WTC11 (cell line): ENCODE measurements at regions not wholly inside any gene's neighbourhood (a gene's known extent, or its start where the extent isn't known, plus 50 kb on each side); places are given as distances from the start of the nearest gene placed in this dataset.

ENCODE experiments used
- ATAC-seq: fragments of 200-7000 bp; cut with Tn5 transposase; 2 replicates; pipeline ENCODE4 v1.10.0; 2021; ENCODE audit warnings: mild to moderate bottlenecking, moderate library complexity
- CTCF ChIA-PET: fragments of 300-600 bp; sonication (Branson Sonifier 250); formaldehyde crosslinking; loops from one replicate; lab custom pipeline; 2021; ENCODE audit warnings: antibody characterized with exemption; lab: Charles Lee
- POLR2A ChIA-PET: fragments of 350-600 bp; sonication (Branson Sonifier 250); formaldehyde crosslinking; loops from one replicate; lab custom pipeline; 2021; ENCODE audit warnings: antibody characterized with exemption; lab: Charles Lee
- DNase-seq: peaks from one replicate; pipeline ENCODE4 v3.0.0; 2021; ENCODE audit warnings: low spot score
- H3K27ac Mint-ChIP-seq: 2 replicates; pipeline ENCODE4 v1.8.0; 2021; ENCODE audit warnings: mixed read lengths
- H3K27me3 Mint-ChIP-seq: 2 replicates; pipeline ENCODE4 v1.8.0; 2021; ENCODE audit warnings: low read depth, mild to moderate bottlenecking, moderate library complexity, mixed read lengths
- H3K36me3 Mint-ChIP-seq: 2 replicates; pipeline ENCODE4 v1.8.0; 2021; ENCODE audit warnings: mixed read lengths
- H3K4me1 Mint-ChIP-seq: 2 replicates; pipeline ENCODE4 v1.8.0; 2022; ENCODE audit warnings: mixed read lengths
- H3K4me3 Mint-ChIP-seq: 2 replicates; pipeline ENCODE4 v1.8.0; 2021; ENCODE audit warnings: mild to moderate bottlenecking, moderate library complexity, mixed read lengths
- H3K9me3 Mint-ChIP-seq: 2 replicates; pipeline ENCODE4 v1.8.0; 2021; ENCODE audit warnings: mixed read lengths
- ARID4B ChIP-seq: sonication (generic); formaldehyde crosslinking; IDR thresholded peaks from 2 replicates; pipeline ENCODE4 v1.8.0; 2023; ENCODE audit warnings: missing genetic modification reagents, mild to moderate bottlenecking, borderline replicate concordance
- CTCF ChIP-seq: fragments of 200-600 bp; IDR thresholded peaks from 2 replicates; pipeline ENCODE4 v1.8.0; 2022; ENCODE audit warnings: antibody characterized with exemption
- E2F4 ChIP-seq: sonication (generic); formaldehyde crosslinking; IDR thresholded peaks from 2 replicates; pipeline ENCODE4 v1.8.1; 2022; ENCODE audit warnings: low read depth, mild to moderate bottlenecking, moderate library complexity, missing genetic modification reagents, borderline replicate concordance
- GABPB1 ChIP-seq: sonication (generic); formaldehyde crosslinking; IDR thresholded peaks from 2 replicates; pipeline ENCODE4 v1.8.1; 2023; ENCODE audit warnings: mild to moderate bottlenecking, missing genetic modification reagents
- GRHL2 ChIP-seq: fragments of 250-450 bp; sonication (Bioruptor Pico); IDR thresholded peaks from 2 replicates; pipeline ENCODE4 v1.8.0; 2022; ENCODE audit warnings: mild to moderate bottlenecking, moderate library complexity; ENCODE audit not compliant: insufficient replicate concordance, severe bottlenecking
- GTF2I ChIP-seq: fragments of 250-450 bp; sonication (Bioruptor Pico); conservative IDR thresholded peaks from 2 replicates; pipeline ENCODE4 v1.4.0; 2021; ENCODE audit warnings: mild to moderate bottlenecking
- HMGA2 ChIP-seq: fragments of 250-450 bp; sonication (Bioruptor Pico); IDR thresholded peaks from 2 replicates; pipeline ENCODE4 v1.4.0; 2021; ENCODE audit warnings: mild to moderate bottlenecking, moderate library complexity
- HMGXB4 ChIP-seq: sonication (generic); formaldehyde crosslinking; IDR thresholded peaks from 2 replicates; pipeline ENCODE4 v1.8.1; 2023; ENCODE audit warnings: mild to moderate bottlenecking, moderate library complexity, missing genetic modification reagents
- IRF1 ChIP-seq: sonication (generic); formaldehyde crosslinking; IDR thresholded peaks from 2 replicates; pipeline ENCODE4 v1.8.0; 2023; ENCODE audit warnings: missing genetic modification reagents
- JAZF1 ChIP-seq: fragments of 250-450 bp; sonication (Bioruptor Pico); IDR thresholded peaks from 2 replicates; pipeline ENCODE4 v1.9.0; 2021; ENCODE audit warnings: moderate library complexity, mild to moderate bottlenecking, inconsistent platforms
- NFATC4 ChIP-seq: fragments of 250-450 bp; sonication (Bioruptor Pico); IDR thresholded peaks from 2 replicates; pipeline ENCODE4 v1.9.0; 2021; ENCODE audit warnings: mild to moderate bottlenecking
- RELA ChIP-seq: sonication (generic); formaldehyde crosslinking; IDR thresholded peaks from 2 replicates; pipeline ENCODE4 v1.8.1; 2022; ENCODE audit warnings: missing genetic modification reagents, mild to moderate bottlenecking, borderline replicate concordance
- SMAD3 ChIP-seq: sonication (generic); formaldehyde crosslinking; IDR thresholded peaks from 2 replicates; pipeline ENCODE4 v1.8.0; 2022; ENCODE audit warnings: missing genetic modification reagents, mild to moderate bottlenecking, borderline replicate concordance
- SMAD4 ChIP-seq: sonication (generic); formaldehyde crosslinking; IDR thresholded peaks from 2 replicates; pipeline ENCODE4 v1.8.0; 2022; ENCODE audit warnings: mild to moderate bottlenecking, missing genetic modification reagents
- TCF7 ChIP-seq: sonication (generic); formaldehyde crosslinking; IDR thresholded peaks from 2 replicates; pipeline ENCODE4 v1.8.0; 2022; ENCODE audit warnings: mild to moderate bottlenecking, low read depth, missing genetic modification reagents, moderate library complexity
- TEAD4 ChIP-seq: sonication (generic); formaldehyde crosslinking; IDR thresholded peaks from 2 replicates; pipeline ENCODE4 v1.8.0; 2022; ENCODE audit warnings: mild to moderate bottlenecking, missing genetic modification reagents
- ZBTB21 ChIP-seq: sonication (generic); formaldehyde crosslinking; IDR thresholded peaks from 2 replicates; pipeline ENCODE4 v1.8.1; 2023; ENCODE audit warnings: mild to moderate bottlenecking, missing genetic modification reagents, borderline replicate concordance
- ZNF138 ChIP-seq: sonication (generic); formaldehyde crosslinking; conservative IDR thresholded peaks from 2 replicates; pipeline ENCODE4 v1.8.1; 2022; ENCODE audit warnings: mild to moderate bottlenecking, moderate library complexity, missing genetic modification reagents
- ZNF671 ChIP-seq: fragments of 250-450 bp; sonication (Bioruptor Pico); IDR thresholded peaks from 2 replicates; pipeline ENCODE4 v1.8.0; 2021; ENCODE audit warnings: mild to moderate bottlenecking

- ChIA-PET CTCF (no interaction called here), POLR2A (interaction anchor here (0.6 kb wide), 1 partner anchor 30 kb away, joined by 3 read pairs; no protein-coding TSS in a partner anchor)
- Mint-ChIP-seq H3K27ac (no peak overlapping the region), H3K4me1 (no peaks in the 10 kb centered on the region), H3K27me3 (no peaks in the 10 kb centered on the region), H3K4me3 (no peak overlapping the region), H3K9me3 (peaks cover 3% of the 10 kb centered on the region; the same call in 1 of the 2 replicates), H3K36me3 (no peaks in the 10 kb centered on the region)
- DNase-seq (no peak), ATAC-seq (no peak)
- TF ChIP-seq HMGA2 (no peak), ZNF138 (CRISPR knock-in tag) (no peak), ZNF671 (no peak), E2F4 (CRISPR knock-in tag) (no peak), SMAD3 (CRISPR knock-in tag) (no peak), ARID4B (no peak)
Measured at GRCh38 chr1:95548211-95548610, 314.2 kb downstream of the RWDD3 start.

- Mint-ChIP-seq H3K9me3 (peaks cover 28% of the 10 kb centered on the region), H3K27ac (no peak overlapping the region), H3K4me1 (no peaks in the 10 kb centered on the region), H3K27me3 (no peaks in the 10 kb centered on the region)
- ChIA-PET POLR2A (no interaction called here), CTCF (no interaction called here)
- DNase-seq = no peak
- no peak for ATAC-seq
- TF ChIP-seq GTF2I (CRISPR knock-in tag) (no peak), HMGA2 (no peak), TEAD4 (CRISPR knock-in tag) (no peak), IRF1 (CRISPR knock-in tag) (no peak), TCF7 (CRISPR knock-in tag) (no peak), NFATC4 (CRISPR knock-in tag) (no peak), E2F4 (CRISPR knock-in tag) (no peak), ZBTB21 (CRISPR knock-in tag) (no peak), SMAD4 (CRISPR knock-in tag) (no peak), JAZF1 (CRISPR knock-in tag) (no peak), CTCF (no peak), GABPB1 (CRISPR knock-in tag) (no peak), GRHL2 (no peak), RELA (no peak), HMGXB4 (CRISPR knock-in tag) (no peak)
- TF ChIP-seq, all 79 proteins: peak for 0
- H3K36me3 Mint-ChIP-seq = peaks cover 12% of the 10 kb centered on the region
- no peak overlapping the region for H3K4me3 Mint-ChIP-seq
Measured at GRCh38 chr1:95551201-95551600, 317.2 kb downstream of the RWDD3 start.
